ENCODE measurements at regions not wholly inside any gene's neighbourhood (a gene's known extent, or its start where the extent isn't known, plus 50 kb on each side); places are given as distances from the start of the nearest gene placed in this dataset.

DNA sequence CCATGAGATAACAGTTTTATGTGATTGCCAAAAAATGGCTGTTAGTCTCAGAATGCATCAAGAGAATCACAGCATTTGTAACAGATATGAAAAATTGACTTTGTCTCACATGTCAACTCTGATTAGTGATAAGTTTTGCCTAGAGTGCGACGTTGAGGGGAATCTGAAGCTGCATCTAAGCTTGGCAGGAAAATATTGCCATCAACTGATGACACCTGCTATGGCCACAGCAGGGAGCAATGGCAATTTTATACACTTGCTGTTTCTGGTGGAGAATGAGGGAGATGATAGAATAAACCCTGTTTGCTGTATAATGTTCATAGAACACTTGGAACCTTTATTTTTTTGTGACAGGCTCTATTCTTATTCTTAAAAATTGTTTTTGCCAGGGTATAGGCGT, 205.4 kb upstream of the GNPDA2 start:
- Histone ChIP-seq H3K4me1 (no peaks in the 10 kb centered on the region), H3K4me3 (no peak overlapping the region), H3K9me3 (no peaks in the 10 kb centered on the region), H3K27me3 (no peaks in the 10 kb centered on the region), H3K36me3 (no peaks in the 10 kb centered on the region), H3K27ac (no peak overlapping the region)
- TF ChIP-seq POLR2A (IDR thresholded peaks at IDR 0.05), result no peak
- 63% methylated on average over 3 of the region's 3 CpGs for WGBS (ENCODE audit: insufficient coverage, low coverage, low lambda C conversion rate, missing lambda C conversion rate)
- intact Hi-C loops (cut with DNase I), result no loop called here
- DNase-seq (no peak), ATAC-seq (no peak)

- H3K4me3 ChIP-seq, result no peak overlapping the region
- 26% methylated on average over 2 of the region's 2 CpGs for WGBS (ENCODE audit: insufficient coverage, low coverage, low lambda C conversion rate, missing lambda C conversion rate)
- DNase-seq, result no peak
- H3K4me1 ChIP-seq, result no peaks in the 10 kb centered on the region
- H3K27ac ChIP-seq, result no peak overlapping the region
- ATAC-seq, result no peak
- no peaks in the 10 kb centered on the region for H3K27me3 ChIP-seq
- no peaks in the 10 kb centered on the region for H3K36me3 ChIP-seq
- no peaks in the 10 kb centered on the region for H3K9me3 ChIP-seq
- no peak for TF ChIP-seq POLR2A (IDR thresholded peaks at IDR 0.05)
- TF ChIP-seq, protein P1, sequence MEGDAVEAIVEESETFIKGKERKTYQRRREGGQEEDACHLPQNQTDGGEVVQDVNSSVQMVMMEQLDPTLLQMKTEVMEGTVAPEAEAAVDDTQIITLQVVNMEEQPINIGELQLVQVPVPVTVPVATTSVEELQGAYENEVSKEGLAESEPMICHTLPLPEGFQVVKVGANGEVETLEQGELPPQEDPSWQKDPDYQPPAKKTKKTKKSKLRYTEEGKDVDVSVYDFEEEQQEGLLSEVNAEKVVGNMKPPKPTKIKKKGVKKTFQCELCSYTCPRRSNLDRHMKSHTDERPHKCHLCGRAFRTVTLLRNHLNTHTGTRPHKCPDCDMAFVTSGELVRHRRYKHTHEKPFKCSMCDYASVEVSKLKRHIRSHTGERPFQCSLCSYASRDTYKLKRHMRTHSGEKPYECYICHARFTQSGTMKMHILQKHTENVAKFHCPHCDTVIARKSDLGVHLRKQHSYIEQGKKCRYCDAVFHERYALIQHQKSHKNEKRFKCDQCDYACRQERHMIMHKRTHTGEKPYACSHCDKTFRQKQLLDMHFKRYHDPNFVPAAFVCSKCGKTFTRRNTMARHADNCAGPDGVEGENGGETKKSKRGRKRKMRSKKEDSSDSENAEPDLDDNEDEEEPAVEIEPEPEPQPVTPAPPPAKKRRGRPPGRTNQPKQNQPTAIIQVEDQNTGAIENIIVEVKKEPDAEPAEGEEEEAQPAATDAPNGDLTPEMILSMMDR (IDR thresholded peaks at IDR 0.05), result no peak
- intact Hi-C loops (cut with DNase I), result no loop called here
Measured at GRCh38 chr4:44928785-44929184, 202.4 kb upstream of the GNPDA2 start.

- H3K4me3 ChIP-seq, result no peak overlapping the region
- no peak for DNase-seq
- WGBS (ENCODE audit: insufficient coverage, low coverage, low lambda C conversion rate, missing lambda C conversion rate), result 37% methylated on average over 4 of the region's 4 CpGs
Measured at GRCh38 chr4:44927399-44928380, 201.3 kb upstream of the GNPDA2 start.

GRCh38 chr4:44916411-44916810, 190.1 kb upstream of the GNPDA2 start:
- H3K36me3 ChIP-seq, result no peaks in the 10 kb centered on the region
- H3K4me3 ChIP-seq, result peak overlapping the region in 1 of 3 donors; percentile 15
- H3K4me1 ChIP-seq, result no peaks in the 10 kb centered on the region
- ATAC-seq (peak in 1 of 4 donors; percentile 26), DNase-seq (no peak)
- peaks cover 0 to 3% (median 0%) of the 10 kb centered on the region in 4 donors for H3K9me3 ChIP-seq
- H3K27ac ChIP-seq, result no peak overlapping the region
- no peak for TF ChIP-seq POLR2A (IDR thresholded peaks at IDR 0.05)
- TF ChIP-seq, protein P1 (IDR thresholded peaks at IDR 0.05), result no peak
- WGBS (ENCODE audit: insufficient coverage, low coverage, low lambda C conversion rate, missing lambda C conversion rate), result 19% methylated on average over 3 of the region's 3 CpGs
- no peaks in the 10 kb centered on the region for H3K27me3 ChIP-seq
- intact Hi-C loops (cut with DNase I), result no loop called here

More at GRCh38 chr4:44927399-44928380, 201.3 kb upstream of the GNPDA2 start:
- Histone ChIP-seq H3K4me1 (no peaks in the 10 kb centered on the region), H3K27me3 (no peaks in the 10 kb centered on the region), H3K36me3 (no peaks in the 10 kb centered on the region), H3K27ac (no peak overlapping the region), H3K9me3 (no peaks in the 10 kb centered on the region)
- intact Hi-C loops (cut with DNase I), result no loop called here
- ATAC-seq, result peak in 3 of 4 donors; percentile 45 to 56 (median 53)
- TF ChIP-seq POLR2A (IDR thresholded peaks at IDR 0.05), result no peak
- TF ChIP-seq, protein P1 (IDR thresholded peaks at IDR 0.05), result peak in 3 of 4 donors; percentile 35 to 57 (median 49)

- no peaks in the 10 kb centered on the region for H3K9me3 ChIP-seq
- ATAC-seq, result no peak
- WGBS (ENCODE audit: insufficient coverage, low coverage, low lambda C conversion rate, missing lambda C conversion rate), result 36% methylated on average over 2 of the region's 2 CpGs
Measured at GRCh38 chr4:44914748-44915147, 188.4 kb upstream of the GNPDA2 start.

More at GRCh38 chr4:44914748-44915147, 188.4 kb upstream of the GNPDA2 start:
- Histone ChIP-seq H3K4me3 (no peak overlapping the region), H3K27me3 (no peaks in the 10 kb centered on the region), H3K27ac (no peak overlapping the region), H3K36me3 (no peaks in the 10 kb centered on the region), H3K4me1 (no peaks in the 10 kb centered on the region)
- DNase-seq, result no peak
- intact Hi-C loops (cut with DNase I), result no loop called here
- no peak for TF ChIP-seq POLR2A (IDR thresholded peaks at IDR 0.05)
- TF ChIP-seq, protein P1 (IDR thresholded peaks at IDR 0.05), result no peak

All from right lobe of liver (tissue), 6 donors.